GM21381 (cell line): ENCODE measurements at regions not wholly inside any gene's neighbourhood (a gene's known extent, or its start where the extent isn't known, plus 50 kb on each side); places are given as distances from the start of the nearest gene placed in this dataset.
"Not testable (repeated sequence)": the region's sequence is repeated elsewhere in the genome, so short reads cannot be mapped to it uniquely, and the experiment has no call there.

Source experiments
- ATAC-seq: cut with Tn5 transposase; IDR thresholded peaks from one replicate; pipeline ENCODE4 v1.9.1; 2021; ENCODE audit warnings: mild to moderate bottlenecking, moderate library complexity; ENCODE audit not compliant: unreplicated experiment

DNA sequence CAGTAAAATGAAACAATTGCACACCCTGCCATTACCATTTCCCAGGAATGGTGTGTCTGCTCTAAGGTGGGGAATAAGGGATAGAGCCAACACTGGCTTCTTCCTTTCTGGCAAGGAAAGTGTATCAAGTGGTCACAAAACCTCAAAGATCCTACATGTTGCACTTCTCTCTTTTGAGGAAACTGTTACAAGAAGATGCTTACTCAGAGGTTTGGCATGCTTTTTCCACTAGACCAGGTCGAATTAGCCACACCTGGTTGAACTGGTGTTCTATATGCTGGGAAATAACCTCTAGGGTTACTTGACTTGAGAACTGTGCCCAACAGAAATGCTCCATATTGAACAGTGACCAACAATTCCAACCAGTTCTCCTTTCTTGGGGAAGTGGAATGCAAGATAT, 102.9 kb downstream of the LRRN1 start:
- ATAC-seq = no peak

DNA sequence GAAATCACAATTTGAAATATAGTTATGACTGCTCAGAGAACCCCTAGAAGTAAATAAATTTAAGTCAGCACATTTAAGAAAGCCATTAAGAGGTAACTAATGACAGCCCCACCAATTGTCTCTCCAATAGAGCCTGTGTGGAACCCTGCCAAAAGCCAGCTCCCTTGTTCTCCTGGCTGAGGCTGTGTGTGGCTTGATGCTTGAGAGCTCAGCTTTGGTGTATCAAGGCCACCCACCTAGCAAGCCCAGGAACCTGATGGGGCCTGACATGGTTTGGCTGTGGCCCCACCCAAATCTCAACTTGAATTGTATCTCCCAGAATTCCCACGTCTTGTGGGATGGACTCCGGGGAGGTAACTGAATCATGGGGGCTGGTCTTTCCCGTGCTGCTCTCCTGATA, 106.9 kb downstream of the LRRN1 start:
- ATAC-seq = no peak

DNA sequence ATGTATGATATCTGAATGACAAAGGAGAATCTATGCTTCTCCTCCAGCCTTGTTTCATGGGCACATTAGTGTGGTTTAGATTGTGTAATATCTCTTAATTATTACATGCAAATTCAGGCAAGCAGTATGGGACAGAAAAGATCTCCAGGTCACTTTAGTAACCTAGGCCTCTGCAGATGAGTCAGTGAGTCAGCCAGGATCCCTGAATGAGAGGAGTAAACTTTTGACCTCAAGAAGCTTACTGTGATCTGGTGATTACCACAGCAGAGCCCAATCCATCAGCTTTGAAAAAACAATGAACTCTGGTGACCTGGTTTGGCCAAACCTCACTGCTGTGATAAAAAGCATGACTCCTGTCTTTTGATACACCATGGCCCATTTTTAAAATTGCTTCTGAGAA, 107.8 kb downstream of the LRRN1 start:
- ATAC-seq = no peak

DNA sequence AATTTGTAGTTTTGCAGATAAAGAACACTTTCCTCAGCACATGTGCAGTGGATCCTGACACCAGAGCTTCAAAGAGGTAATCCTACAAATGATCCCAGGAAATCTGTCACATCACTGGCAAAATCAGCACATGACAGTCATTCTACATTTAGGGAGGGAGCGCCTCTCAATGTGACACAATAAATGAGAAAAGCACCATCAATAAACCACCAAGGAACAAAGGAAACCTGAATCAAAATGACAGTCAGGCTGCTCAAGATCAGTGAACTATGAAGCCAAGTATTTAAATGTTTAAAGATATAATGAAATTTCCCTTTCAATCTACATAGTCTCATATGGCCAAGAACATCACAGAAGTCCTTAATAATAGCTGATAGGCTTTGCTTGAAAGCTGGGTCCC, 119.5 kb downstream of the LRRN1 start:
- ATAC-seq = no peak

DNA sequence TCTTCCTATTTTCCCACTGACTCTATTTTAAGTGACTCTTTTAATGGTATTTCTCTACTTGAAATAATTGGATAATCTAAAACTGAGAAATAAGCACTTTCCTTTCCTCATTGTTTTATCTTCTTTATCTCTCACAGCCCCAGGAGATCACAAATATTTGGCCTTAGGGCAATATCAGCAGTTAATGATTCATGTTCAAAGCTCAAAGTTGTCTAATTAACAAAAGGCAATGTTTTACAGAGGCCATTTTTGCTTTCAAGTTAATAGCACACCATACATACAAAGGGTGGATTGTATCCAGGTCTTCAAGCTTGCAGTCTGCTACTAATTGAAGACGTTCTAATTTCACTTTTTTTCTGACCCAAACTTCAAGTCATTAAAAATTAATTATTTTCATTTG, 120.1 kb downstream of the LRRN1 start:
- no peak for ATAC-seq

GRCh38 chr3:3923619-3924018, 124.4 kb downstream of the LRRN1 start:
- ATAC-seq = no peak

DNA sequence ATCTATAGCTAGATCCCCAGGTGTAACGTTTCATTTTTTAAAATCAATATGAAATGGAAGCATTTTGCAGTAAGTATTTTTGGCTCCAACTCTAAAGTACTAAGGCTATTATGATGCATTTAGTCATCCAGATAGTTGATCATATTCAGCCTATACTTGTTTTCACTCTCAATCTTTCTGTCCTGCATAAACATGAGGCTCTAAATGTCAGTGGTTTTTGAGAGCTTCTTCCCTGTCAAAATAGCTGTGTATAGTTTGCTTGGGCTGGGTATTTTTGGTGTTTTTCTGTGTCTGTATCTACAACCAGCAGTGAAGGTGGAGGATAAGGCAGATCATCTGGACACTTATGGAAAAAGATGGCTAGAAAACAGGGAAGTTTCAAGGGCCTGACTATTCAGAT, 128.0 kb downstream of the LRRN1 start:
- no peak for ATAC-seq

DNA sequence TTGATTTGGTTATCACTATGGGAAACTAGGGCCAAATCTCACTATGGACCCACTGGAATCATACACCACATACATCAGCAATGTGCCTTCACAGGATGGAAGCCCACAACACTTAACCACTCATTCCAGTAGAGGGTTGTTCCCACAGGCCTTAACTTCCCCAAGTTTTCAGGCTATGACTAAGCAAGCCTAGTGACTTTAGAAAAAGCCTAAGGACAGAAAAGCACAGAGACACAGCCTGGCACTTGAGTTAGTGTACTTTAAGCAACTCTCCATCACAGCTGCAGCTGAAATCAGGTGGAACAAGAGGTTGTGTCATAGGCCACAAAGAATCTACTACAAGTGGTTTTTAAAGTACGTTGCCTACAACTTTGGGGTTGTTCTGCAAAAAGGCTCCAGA, 128.7 kb downstream of the LRRN1 start:
- no peak for ATAC-seq

- not testable (repeated sequence) for ATAC-seq
Measured at GRCh38 chr3:3941380-3941779, 142.1 kb downstream of the LRRN1 start.

- ATAC-seq = no peak
Measured at GRCh38 chr3:3951071-3951470, 151.8 kb downstream of the LRRN1 start.

DNA sequence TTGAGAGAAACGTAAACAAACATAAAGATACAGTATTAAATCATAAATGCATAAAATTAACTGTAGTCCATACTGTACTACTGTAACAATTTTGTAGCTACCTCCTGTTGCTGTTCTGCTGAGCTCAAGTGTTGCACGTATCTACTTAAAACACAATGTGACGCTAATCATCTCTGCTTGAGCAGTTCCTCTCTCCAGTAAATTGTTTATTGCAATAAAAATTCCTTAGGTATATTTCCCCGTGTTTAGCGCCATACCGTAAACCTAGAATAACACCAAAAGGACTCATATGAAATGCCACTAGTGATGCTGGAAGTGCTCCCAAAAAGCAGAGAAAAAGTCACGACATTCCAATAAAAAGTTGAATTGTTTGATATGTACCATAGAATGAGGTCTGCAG, 152.3 kb downstream of the LRRN1 start:
- no peak for ATAC-seq

GRCh38 chr3:3962867-3963266, 163.6 kb downstream of the LRRN1 start:
- not testable (repeated sequence) for ATAC-seq

GRCh38 chr3:3984053-3984452, 184.8 kb downstream of the LRRN1 start:
- no peak for ATAC-seq

DNA sequence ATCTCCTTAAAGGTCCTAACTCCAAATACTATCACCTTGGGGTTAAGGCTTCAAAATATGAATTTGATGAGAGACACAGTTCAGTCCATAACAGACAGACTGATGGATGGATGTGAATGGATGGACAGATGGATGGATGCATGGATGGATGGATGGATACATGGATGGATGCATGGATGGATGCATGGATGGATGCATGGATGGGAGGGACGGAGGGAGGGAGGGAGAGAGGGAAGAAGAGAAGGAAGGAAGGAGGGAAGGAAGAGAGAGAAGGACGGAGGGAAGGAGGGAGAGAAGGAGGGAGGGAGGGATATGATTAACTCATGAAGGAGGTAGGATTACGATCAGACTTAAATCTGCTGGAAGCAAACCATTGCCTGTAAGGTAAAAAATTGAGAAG, 192.4 kb downstream of the LRRN1 start:
- no peak for ATAC-seq

- no peak for ATAC-seq
Measured at GRCh38 chr3:3992312-3992874, 193.2 kb downstream of the LRRN1 start.

DNA sequence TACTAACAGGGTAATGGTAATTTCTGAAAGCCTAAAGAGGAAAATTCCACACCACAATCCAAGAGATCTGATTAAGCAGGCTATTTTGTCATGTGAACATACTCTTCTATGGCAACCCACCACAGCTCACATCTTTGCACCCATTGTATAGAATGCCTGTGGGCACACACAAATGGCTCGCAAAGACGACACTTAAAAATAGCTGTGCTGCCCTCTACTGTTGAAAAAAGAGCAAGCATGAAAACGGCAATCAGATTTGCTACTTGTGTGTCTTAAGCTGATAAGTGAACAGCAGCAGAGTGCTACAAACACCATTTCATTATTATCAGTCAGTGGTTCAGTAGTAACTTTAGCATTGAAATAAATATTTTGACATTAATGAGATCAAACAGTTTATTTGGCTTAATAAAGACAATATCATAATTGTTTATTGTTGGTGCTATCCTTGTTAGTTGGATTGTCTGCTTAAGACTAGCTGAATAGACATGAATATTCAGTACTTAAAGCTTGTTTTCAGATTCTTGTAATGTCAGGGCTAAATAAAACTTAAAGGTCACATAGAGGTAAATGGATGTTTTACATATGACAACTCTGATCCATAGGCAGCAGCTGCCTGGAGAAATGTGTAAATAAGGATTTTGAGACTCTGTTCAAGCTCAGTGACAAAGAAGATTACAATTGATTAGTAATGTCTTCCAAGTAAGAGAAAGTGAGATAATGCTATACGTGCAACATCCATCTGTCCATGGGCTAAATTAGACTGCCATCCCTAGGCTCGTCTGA, 199.1 kb downstream of the LRRN1 start:
- ATAC-seq = peak; percentile 78

DNA sequence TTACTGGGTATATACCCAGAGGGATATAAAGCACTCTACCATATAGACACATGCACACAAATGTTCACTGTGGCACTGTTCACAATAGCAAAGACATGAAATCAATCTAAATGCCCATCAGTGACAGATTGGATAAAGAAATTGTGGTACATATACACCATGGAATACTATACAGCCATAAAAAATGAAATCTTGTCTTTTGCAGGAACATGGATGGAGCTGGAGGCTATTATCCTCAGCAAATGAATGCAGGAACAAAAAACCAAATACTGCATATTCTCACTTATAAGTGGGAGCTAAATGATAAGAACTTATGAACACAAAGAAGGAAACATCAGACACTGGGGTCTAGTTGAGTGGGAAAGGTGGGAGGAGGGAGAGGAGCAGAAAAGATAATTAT, 200.1 kb downstream of the LRRN1 start:
- not testable (repeated sequence) for ATAC-seq

GRCh38 chr3:4001976-4002375, 202.7 kb downstream of the LRRN1 start:
- ATAC-seq = no peak

DNA sequence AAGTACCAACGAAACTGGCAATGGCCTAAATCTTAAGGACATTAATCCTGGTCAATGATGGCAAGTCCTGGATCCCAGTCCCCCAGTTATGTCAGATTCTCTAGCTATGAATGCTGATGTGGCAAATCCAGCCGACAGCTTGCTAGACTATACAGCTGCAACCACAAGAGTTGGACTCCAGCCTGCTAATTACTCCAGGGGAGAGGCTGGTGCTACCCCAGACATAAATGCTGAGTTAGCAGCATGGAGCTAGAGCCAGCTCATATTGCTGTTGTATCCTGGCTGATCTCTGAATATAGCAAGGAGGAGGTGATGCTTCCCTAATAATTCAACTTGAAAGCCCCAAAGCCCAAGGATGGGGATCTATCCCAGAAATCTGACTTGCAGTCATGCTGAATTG, 207.1 kb downstream of the LRRN1 start:
- ATAC-seq = no peak

GRCh38 chr3:4008205-4008604, 209.0 kb downstream of the LRRN1 start:
- no peak for ATAC-seq

DNA sequence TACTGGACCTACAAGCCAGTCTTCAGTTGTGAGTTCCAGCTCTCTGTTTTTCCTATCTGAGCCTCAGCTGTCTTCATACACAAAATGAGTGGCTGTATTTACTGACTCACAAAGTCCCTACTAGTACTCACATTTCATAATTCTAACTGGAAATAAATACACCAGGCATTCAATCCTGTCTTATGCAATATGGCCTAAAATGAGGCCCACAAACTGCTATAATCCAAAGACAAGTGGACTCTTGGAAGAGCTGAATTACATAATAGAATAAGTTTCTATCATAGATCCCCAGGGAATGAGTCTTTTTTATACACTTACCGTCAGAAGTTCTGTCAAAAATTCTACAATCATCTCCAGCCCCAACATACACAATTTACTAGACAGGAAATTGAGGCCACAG, 211.9 kb downstream of the LRRN1 start:
- no peak for ATAC-seq

DNA sequence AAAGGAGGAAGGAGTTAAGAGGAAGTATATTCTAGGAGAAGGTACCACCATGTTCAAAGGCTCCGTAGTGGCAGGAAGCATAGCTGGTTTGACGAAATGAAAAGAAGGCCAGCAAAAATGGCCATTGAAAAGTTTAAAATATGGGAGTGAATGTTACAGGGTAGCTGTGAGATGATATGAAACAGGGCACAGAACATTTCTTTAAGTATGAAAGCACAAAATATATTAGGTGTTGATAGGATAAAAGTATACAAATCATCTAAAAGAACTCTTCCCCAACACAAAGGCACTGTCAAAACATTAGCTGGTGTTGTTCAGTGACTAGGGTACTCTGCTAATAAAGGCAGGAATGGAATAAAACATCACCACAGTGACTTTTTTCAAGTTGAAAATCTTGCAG, 216.2 kb downstream of the LRRN1 start:
- ATAC-seq = no peak

GRCh38 chr3:4019501-4019900, 220.3 kb downstream of the LRRN1 start:
- no peak for ATAC-seq
